Peyer's patch (tissue), 4 donors: ENCODE measurements at regions not wholly inside any gene's neighbourhood (a gene's known extent, or its start where the extent isn't known, plus 50 kb on each side); places are given as distances from the start of the nearest gene placed in this dataset.
"Not testable (repeated sequence)": the region's sequence is repeated elsewhere in the genome, so short reads cannot be mapped to it uniquely, and the experiment has no call there.

Experiments used
- POLR2A ChIP-seq, 2 donors: fragments of 450-650 bp; IDR thresholded peaks; one replicate each; pipeline ENCODE4 v1.5.1; 2017; ENCODE audit warnings: antibody characterized with exemption in 2 of 2, mild to moderate bottlenecking in 2 of 2, moderate library complexity in 2 of 2
- TF ChIP-seq, protein P1 (sequence below), 6 experiments: fragments of 450-650 bp in 4 of 6; fragments of 200-600 bp in 2 of 6; sonication (generic) in 1 of 6; IDR thresholded peaks; one replicate each; pipeline ENCODE4 v1.5.1; 2017 to 2019; ENCODE audit warnings: antibody characterized with exemption in 6 of 6, mild to moderate bottlenecking in 3 of 6, moderate library complexity in 1 of 6

DNA sequence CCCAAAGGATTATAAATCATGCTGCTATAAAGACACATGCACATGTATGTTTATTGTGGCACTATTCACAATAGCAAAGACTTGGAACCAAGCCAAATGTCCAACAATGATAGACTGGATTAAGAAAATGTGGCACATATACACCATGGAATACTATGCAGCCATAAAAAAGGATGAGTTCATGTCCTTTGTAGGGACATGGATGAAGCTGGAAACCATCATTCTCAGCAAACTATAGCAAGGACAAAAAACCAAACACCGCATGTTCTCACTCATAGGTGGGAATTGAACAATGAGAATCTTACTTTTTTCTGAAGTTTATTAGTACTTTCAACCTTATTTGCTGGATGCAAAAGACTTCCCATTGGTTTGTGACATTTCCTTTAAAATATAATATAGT is 101.0 kb upstream of the TBX18 start:
- TF ChIP-seq, protein P1, sequence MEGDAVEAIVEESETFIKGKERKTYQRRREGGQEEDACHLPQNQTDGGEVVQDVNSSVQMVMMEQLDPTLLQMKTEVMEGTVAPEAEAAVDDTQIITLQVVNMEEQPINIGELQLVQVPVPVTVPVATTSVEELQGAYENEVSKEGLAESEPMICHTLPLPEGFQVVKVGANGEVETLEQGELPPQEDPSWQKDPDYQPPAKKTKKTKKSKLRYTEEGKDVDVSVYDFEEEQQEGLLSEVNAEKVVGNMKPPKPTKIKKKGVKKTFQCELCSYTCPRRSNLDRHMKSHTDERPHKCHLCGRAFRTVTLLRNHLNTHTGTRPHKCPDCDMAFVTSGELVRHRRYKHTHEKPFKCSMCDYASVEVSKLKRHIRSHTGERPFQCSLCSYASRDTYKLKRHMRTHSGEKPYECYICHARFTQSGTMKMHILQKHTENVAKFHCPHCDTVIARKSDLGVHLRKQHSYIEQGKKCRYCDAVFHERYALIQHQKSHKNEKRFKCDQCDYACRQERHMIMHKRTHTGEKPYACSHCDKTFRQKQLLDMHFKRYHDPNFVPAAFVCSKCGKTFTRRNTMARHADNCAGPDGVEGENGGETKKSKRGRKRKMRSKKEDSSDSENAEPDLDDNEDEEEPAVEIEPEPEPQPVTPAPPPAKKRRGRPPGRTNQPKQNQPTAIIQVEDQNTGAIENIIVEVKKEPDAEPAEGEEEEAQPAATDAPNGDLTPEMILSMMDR (IDR thresholded peaks at IDR 0.05), result not testable (repeated sequence)
- not testable (repeated sequence) for TF ChIP-seq POLR2A (IDR thresholded peaks at IDR 0.05)
